Liver (tissue), 3 donors: ENCODE measurements at regions not wholly inside any gene's neighbourhood (a gene's known extent, or its start where the extent isn't known, plus 50 kb on each side); places are given as distances from the start of the nearest gene placed in this dataset.
"Not testable (repeated sequence)": the region's sequence is repeated elsewhere in the genome, so short reads cannot be mapped to it uniquely, and the experiment has no call there.

Source experiments
- ATF3 ChIP-seq: IDR thresholded peaks from 2 replicates; pipeline ENCODE4 v1.6.1; 2016; ENCODE audit warnings: antibody characterized with exemption
- EGR1 ChIP-seq, 2 donors: IDR thresholded peaks; 2 replicates each; pipeline ENCODE4 v1.6.1; 2016 to 2018; ENCODE audit warnings: antibody characterized with exemption in 2 of 2, low read depth in 2 of 2
- GABPA ChIP-seq, 2 donors: IDR thresholded peaks in 1 of 2; conservative IDR thresholded peaks in 1 of 2; 2 replicates each; pipeline ENCODE4 v1.6.1; 2016; ENCODE audit warnings: antibody characterized with exemption in 2 of 2, mild to moderate bottlenecking in 1 of 2, moderate library complexity in 1 of 2
- RAD21 ChIP-seq, 2 donors: IDR thresholded peaks; 2 replicates each; pipeline ENCODE4 v1.6.1; 2016; ENCODE audit warnings: antibody characterized with exemption in 2 of 2, mild to moderate bottlenecking in 2 of 2
- REST ChIP-seq: IDR thresholded peaks from 2 replicates; pipeline ENCODE4 v1.6.1; 2016; ENCODE audit warnings: antibody characterized with exemption, mild to moderate bottlenecking
- SP1 ChIP-seq: IDR thresholded peaks from 2 replicates; pipeline ENCODE4 v1.6.1; 2018; ENCODE audit warnings: antibody characterized with exemption, mild to moderate bottlenecking
- TAF1 ChIP-seq: conservative IDR thresholded peaks from 2 replicates; pipeline ENCODE4 v1.6.1; 2016; ENCODE audit warnings: antibody characterized with exemption, mild to moderate bottlenecking
- YY1 ChIP-seq: IDR thresholded peaks from 2 replicates; pipeline ENCODE4 v1.6.1; 2016; ENCODE audit warnings: antibody characterized with exemption, mild to moderate bottlenecking
- TF ChIP-seq, protein P1 (sequence below): fragments of 150-350 bp; IDR thresholded peaks from 2 replicates; pipeline ENCODE4 v1.5.1; 2017; ENCODE audit warnings: improper control_type of control experiment, low read depth, low read length; ENCODE audit not compliant: missing input control
- TF ChIP-seq, protein P2 (sequence below): IDR thresholded peaks from 2 replicates; pipeline ENCODE4 v1.6.1; 2016; ENCODE audit warnings: antibody characterized with exemption
- TF ChIP-seq, protein P3 (sequence below): IDR thresholded peaks from 2 replicates; pipeline ENCODE4 v1.6.1; 2016; ENCODE audit warnings: antibody characterized with exemption
- donor health status: healthy.
- donor health status: healthy.

GRCh38 chr21:5115646-5116343 is 5405.6 kb upstream of the TPTE start:
- TF ChIP-seq, protein P1, sequence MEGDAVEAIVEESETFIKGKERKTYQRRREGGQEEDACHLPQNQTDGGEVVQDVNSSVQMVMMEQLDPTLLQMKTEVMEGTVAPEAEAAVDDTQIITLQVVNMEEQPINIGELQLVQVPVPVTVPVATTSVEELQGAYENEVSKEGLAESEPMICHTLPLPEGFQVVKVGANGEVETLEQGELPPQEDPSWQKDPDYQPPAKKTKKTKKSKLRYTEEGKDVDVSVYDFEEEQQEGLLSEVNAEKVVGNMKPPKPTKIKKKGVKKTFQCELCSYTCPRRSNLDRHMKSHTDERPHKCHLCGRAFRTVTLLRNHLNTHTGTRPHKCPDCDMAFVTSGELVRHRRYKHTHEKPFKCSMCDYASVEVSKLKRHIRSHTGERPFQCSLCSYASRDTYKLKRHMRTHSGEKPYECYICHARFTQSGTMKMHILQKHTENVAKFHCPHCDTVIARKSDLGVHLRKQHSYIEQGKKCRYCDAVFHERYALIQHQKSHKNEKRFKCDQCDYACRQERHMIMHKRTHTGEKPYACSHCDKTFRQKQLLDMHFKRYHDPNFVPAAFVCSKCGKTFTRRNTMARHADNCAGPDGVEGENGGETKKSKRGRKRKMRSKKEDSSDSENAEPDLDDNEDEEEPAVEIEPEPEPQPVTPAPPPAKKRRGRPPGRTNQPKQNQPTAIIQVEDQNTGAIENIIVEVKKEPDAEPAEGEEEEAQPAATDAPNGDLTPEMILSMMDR, result not testable (repeated sequence)
- TF ChIP-seq, protein P2, sequence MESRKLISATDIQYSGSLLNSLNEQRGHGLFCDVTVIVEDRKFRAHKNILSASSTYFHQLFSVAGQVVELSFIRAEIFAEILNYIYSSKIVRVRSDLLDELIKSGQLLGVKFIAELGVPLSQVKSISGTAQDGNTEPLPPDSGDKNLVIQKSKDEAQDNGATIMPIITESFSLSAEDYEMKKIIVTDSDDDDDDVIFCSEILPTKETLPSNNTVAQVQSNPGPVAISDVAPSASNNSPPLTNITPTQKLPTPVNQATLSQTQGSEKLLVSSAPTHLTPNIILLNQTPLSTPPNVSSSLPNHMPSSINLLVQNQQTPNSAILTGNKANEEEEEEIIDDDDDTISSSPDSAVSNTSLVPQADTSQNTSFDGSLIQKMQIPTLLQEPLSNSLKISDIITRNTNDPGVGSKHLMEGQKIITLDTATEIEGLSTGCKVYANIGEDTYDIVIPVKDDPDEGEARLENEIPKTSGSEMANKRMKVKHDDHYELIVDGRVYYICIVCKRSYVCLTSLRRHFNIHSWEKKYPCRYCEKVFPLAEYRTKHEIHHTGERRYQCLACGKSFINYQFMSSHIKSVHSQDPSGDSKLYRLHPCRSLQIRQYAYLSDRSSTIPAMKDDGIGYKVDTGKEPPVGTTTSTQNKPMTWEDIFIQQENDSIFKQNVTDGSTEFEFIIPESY, result not testable (repeated sequence)
- not testable (repeated sequence) for TF ChIP-seq EGR1 (IDR thresholded peaks at IDR 0.05; ENCODE audit: low read depth in 2 of 2); ATF3; REST; GABPA (IDR thresholded peaks at IDR 0.05 in 1 of 2, conservative IDR thresholded peaks at IDR 0.05 in 1 of 2); TAF1; SP1; RAD21 (IDR thresholded peaks at IDR 0.05); YY1
- TF ChIP-seq, protein P3, sequence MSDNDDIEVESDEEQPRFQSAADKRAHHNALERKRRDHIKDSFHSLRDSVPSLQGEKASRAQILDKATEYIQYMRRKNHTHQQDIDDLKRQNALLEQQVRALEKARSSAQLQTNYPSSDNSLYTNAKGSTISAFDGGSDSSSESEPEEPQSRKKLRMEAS, result not testable (repeated sequence)
